Stimulated activated CD4-positive, alpha-beta T cell treated with anti-CD3 and anti-CD28 coated beads, TNF-alpha, amount 100 ng/mL, for 1 hour (primary cell): ENCODE measurements at regions not wholly inside any gene's neighbourhood (a gene's known extent, or its start where the extent isn't known, plus 50 kb on each side); places are given as distances from the start of the nearest gene placed in this dataset.

Source experiments
- DNase-seq, 3 donors: peaks; one replicate each; pipeline ENCODE4 v3.0.0-alpha.2; 2020; ENCODE audit warnings: low read depth in 3 of 3, low spot score in 1 of 3

- no peak for DNase-seq
These were observed 218.6 kb upstream of the PMEPA1 start for GRCh38 chr20:57928181-57928967.

- no peak for DNase-seq
These were observed 217.6 kb upstream of the PMEPA1 start for GRCh38 chr20:57927376-57927775.

- DNase-seq: no peak
These were observed 212.9 kb upstream of the PMEPA1 start for GRCh38 chr20:57922706-57923105.

- no peak for DNase-seq
These were observed 212.3 kb upstream of the PMEPA1 start for GRCh38 chr20:57922083-57922482.

GRCh38 chr20:57921676-57922075 is 211.9 kb upstream of the PMEPA1 start:
- DNase-seq: no peak

- no peak for DNase-seq
These were observed 211.2 kb upstream of the PMEPA1 start for GRCh38 chr20:57920971-57921370.

GRCh38 chr20:57919049-57919448 is 209.2 kb upstream of the PMEPA1 start:
- DNase-seq: no peak

- DNase-seq: no peak
These were observed 208.7 kb upstream of the PMEPA1 start for GRCh38 chr20:57918551-57918950.

- DNase-seq: no peak
These were observed 204.4 kb upstream of the PMEPA1 start for GRCh38 chr20:57914205-57914604.

- DNase-seq: no peak
These were observed 203.5 kb upstream of the PMEPA1 start for GRCh38 chr20:57913156-57913930.

GRCh38 chr20:57912227-57912582 is 202.4 kb upstream of the PMEPA1 start:
- no peak for DNase-seq

- DNase-seq: no peak
These were observed 201.9 kb upstream of the PMEPA1 start for GRCh38 chr20:57911512-57912226.

- no peak for DNase-seq
These were observed 200.9 kb upstream of the PMEPA1 start for GRCh38 chr20:57910716-57911115.

GRCh38 chr20:57909763-57910331 is 200.0 kb upstream of the PMEPA1 start:
- DNase-seq: no peak

GRCh38 chr20:57908704-57909630 is 199.2 kb upstream of the PMEPA1 start:
- no peak for DNase-seq

GRCh38 chr20:57908226-57908625 is 198.4 kb upstream of the PMEPA1 start:
- DNase-seq: no peak

GRCh38 chr20:57907131-57908000 is 197.6 kb upstream of the PMEPA1 start:
- no peak for DNase-seq

- DNase-seq: no peak
These were observed 195.6 kb upstream of the PMEPA1 start for GRCh38 chr20:57905448-57905847.

GRCh38 chr20:57904314-57905105 is 194.7 kb upstream of the PMEPA1 start:
- no peak for DNase-seq
